DND-41 (cell line): ENCODE measurements at regions not wholly inside any gene's neighbourhood (a gene's known extent, or its start where the extent isn't known, plus 50 kb on each side); places are given as distances from the start of the nearest gene placed in this dataset.

Experiments
- ATAC-seq: fragments of 200-7000 bp; cut with Tn5 transposase; 3 replicates; pipeline ENCODE4 v1.9.1; 2021; ENCODE audit warnings: low read depth; ENCODE audit not compliant: insufficient read depth
- DNase-seq: peaks from one replicate; pipeline ENCODE4 v3.0.0-alpha.2; 2020
- H2AFZ ChIP-seq: 2 replicates; pipeline ENCODE4 v1.6.0; 2012; ENCODE audit warnings: low read depth, low read length
- H3K27ac ChIP-seq: 2 replicates; pipeline ENCODE4 v1.5.1; 2012; ENCODE audit warnings: low read length, inconsistent platforms
- H3K27me3 ChIP-seq: fragments of 200-600 bp; sonication (generic); 2 replicates; pipeline ENCODE4 v1.6.0; 2012; ENCODE audit warnings: low read length, mild to moderate bottlenecking, inconsistent platforms; ENCODE audit not compliant: insufficient read depth, poor library complexity
- H3K36me3 ChIP-seq: 2 replicates; pipeline ENCODE4 v1.5.1; 2012; ENCODE audit warnings: low read length, inconsistent platforms; ENCODE audit not compliant: insufficient read depth
- H3K4me1 ChIP-seq: 2 replicates; pipeline ENCODE4 v1.5.1; 2012; ENCODE audit warnings: mild to moderate bottlenecking, low read length; ENCODE audit not compliant: insufficient read depth
- H3K4me2 ChIP-seq: 2 replicates; pipeline ENCODE4 v1.6.0; 2012; ENCODE audit warnings: mild to moderate bottlenecking, moderate library complexity, low read length, inconsistent platforms; ENCODE audit not compliant: insufficient read depth
- H3K4me3 ChIP-seq, 2 experiments: fragments of 200-600 bp in 1 of 2; shearing (Covaris generic) in 1 of 2; 2 replicates each; pipeline ENCODE4 v1.5.1; 2012 to 2016; ENCODE audit warnings: inconsistent platforms in 2 of 2, low read length in 2 of 2, mild to moderate bottlenecking in 2 of 2, low read depth in 1 of 2, moderate library complexity in 1 of 2
- H3K79me2 ChIP-seq: 2 replicates; pipeline ENCODE4 v1.6.0; 2012; ENCODE audit warnings: low read length, inconsistent platforms; ENCODE audit not compliant: insufficient read depth
- H3K9ac ChIP-seq: 2 replicates; pipeline ENCODE4 v1.6.0; 2012; ENCODE audit warnings: low read depth, mild to moderate bottlenecking, inconsistent platforms, low read length, moderate library complexity
- H3K9me3 ChIP-seq: 2 replicates; pipeline ENCODE4 v1.5.1; 2012; ENCODE audit warnings: low read length, moderate library complexity, mild to moderate bottlenecking, inconsistent platforms; ENCODE audit not compliant: insufficient read depth, severe bottlenecking
- H4K20me1 ChIP-seq: 2 replicates; pipeline ENCODE4 v1.6.0; 2012; ENCODE audit warnings: low read length; ENCODE audit not compliant: insufficient read depth
- CTCF ChIP-seq: IDR thresholded peaks from 2 replicates; pipeline ENCODE4 v1.5.1; 2012; ENCODE audit warnings: borderline replicate concordance, low read length, moderate library complexity, mild to moderate bottlenecking; ENCODE audit not compliant: poor library complexity, severe bottlenecking; ENCODE audit errors: extremely low read depth
- EZH2 ChIP-seq: IDR thresholded peaks from 3 replicates; pipeline ENCODE4 v1.6.1; 2012; ENCODE audit warnings: borderline replicate concordance, low read depth, mild to moderate bottlenecking, moderate library complexity, low read length, inconsistent platforms; ENCODE audit not compliant: severe bottlenecking

GRCh38 chr12:115763982-115764621 is 513.4 kb downstream of the MED13L start:
- Histone ChIP-seq H3K4me1 (no peaks in the 10 kb centered on the region), H3K9ac (no peak overlapping the region), H4K20me1 (no peaks in the 10 kb centered on the region), H3K27ac (no peak overlapping the region), H3K36me3 (no peaks in the 10 kb centered on the region), H3K79me2 (no peaks in the 10 kb centered on the region), H3K9me3 (no peaks in the 10 kb centered on the region), H3K4me3 (no peak overlapping the region), H2AFZ (no peak overlapping the region), H3K4me2 (no peak overlapping the region), H3K27me3 (peaks cover 2% of the 10 kb centered on the region)
- TF ChIP-seq CTCF (no peak), EZH2 (no peak)
- DNase-seq (no peak), ATAC-seq (no peak)

GRCh38 chr12:115763376-115763775 is 514.1 kb downstream of the MED13L start:
- ATAC-seq, result no peak
- no peak overlapping the region for H3K27ac ChIP-seq
- H3K4me3 ChIP-seq, result no peak overlapping the region

GRCh38 chr12:115762936-115763335 is 514.6 kb downstream of the MED13L start:
- no peaks in the 10 kb centered on the region for H3K36me3 ChIP-seq
- peaks cover 6% of the 10 kb centered on the region for H3K27me3 ChIP-seq
- no peaks in the 10 kb centered on the region for H3K9me3 ChIP-seq
- no peaks in the 10 kb centered on the region for H3K4me1 ChIP-seq
- no peaks in the 10 kb centered on the region for H3K79me2 ChIP-seq
- ATAC-seq (no peak), DNase-seq (no peak)
- H3K27ac ChIP-seq, result no peak overlapping the region
- TF ChIP-seq CTCF (no peak), EZH2 (no peak)
- H3K4me3 ChIP-seq, result no peak overlapping the region
- no peak overlapping the region for H3K9ac ChIP-seq
- no peak overlapping the region for H2AFZ ChIP-seq
- H3K4me2 ChIP-seq, result no peak overlapping the region
- H4K20me1 ChIP-seq, result no peaks in the 10 kb centered on the region

More at GRCh38 chr12:115763376-115763775, 514.1 kb downstream of the MED13L start:
- no peaks in the 10 kb centered on the region for H4K20me1 ChIP-seq
- H3K4me1 ChIP-seq, result no peaks in the 10 kb centered on the region
- H3K9ac ChIP-seq, result no peak overlapping the region
- H3K27me3 ChIP-seq, result peaks cover 6% of the 10 kb centered on the region
- H2AFZ ChIP-seq, result no peak overlapping the region
- H3K79me2 ChIP-seq, result no peaks in the 10 kb centered on the region
- H3K9me3 ChIP-seq, result no peaks in the 10 kb centered on the region
- no peak for DNase-seq
- TF ChIP-seq EZH2, result no peak
- no peak for TF ChIP-seq CTCF
- H3K4me2 ChIP-seq, result no peak overlapping the region
- H3K36me3 ChIP-seq, result no peaks in the 10 kb centered on the region

GRCh38 chr12:115761784-115762183 is 515.7 kb downstream of the MED13L start:
- Histone ChIP-seq H2AFZ (no peak overlapping the region), H3K9ac (no peak overlapping the region), H3K36me3 (no peaks in the 10 kb centered on the region), H3K27me3 (peaks cover 13% of the 10 kb centered on the region), H4K20me1 (no peaks in the 10 kb centered on the region), H3K4me2 (no peak overlapping the region), H3K4me3 (no peak overlapping the region), H3K27ac (no peak overlapping the region), H3K79me2 (no peaks in the 10 kb centered on the region), H3K4me1 (no peaks in the 10 kb centered on the region), H3K9me3 (no peaks in the 10 kb centered on the region)
- DNase-seq, result no peak
- no peak for ATAC-seq
- TF ChIP-seq EZH2 (no peak), CTCF (no peak)
